Stimulated activated CD4-positive, alpha-beta T cell treated with anti-CD3 and anti-CD28 coated beads, Interleukin-1b, Interleukin-23, amount 100 ng/mL, for 4 hours (primary cell): ENCODE measurements at regions not wholly inside any gene's neighbourhood (a gene's known extent, or its start where the extent isn't known, plus 50 kb on each side); places are given as distances from the start of the nearest gene placed in this dataset.

Experiments
- DNase-seq, 2 donors: peaks; one replicate each; pipeline ENCODE4 v3.0.0-alpha.2; 2020; ENCODE audit warnings: low read depth in 2 of 2

- DNase-seq, result no peak
Observed at GRCh38 chr14:103206836-103207387, 83.7 kb downstream of the TNFAIP2 start.

GRCh38 chr14:103207388-103208072, 84.3 kb downstream of the TNFAIP2 start:
- DNase-seq, result no peak

- DNase-seq, result no peak
Observed at GRCh38 chr14:103209054-103209453, 85.8 kb downstream of the TNFAIP2 start.

GRCh38 chr14:103209506-103209905, 86.2 kb downstream of the TNFAIP2 start:
- DNase-seq, result no peak

- DNase-seq, result no peak
Observed at GRCh38 chr14:103213331-103213730, 90.1 kb downstream of the TNFAIP2 start.

- no peak for DNase-seq
Observed at GRCh38 chr14:103214461-103214958, 91.2 kb downstream of the TNFAIP2 start.

GRCh38 chr14:103216399-103216798, 93.1 kb downstream of the TNFAIP2 start:
- DNase-seq, result no peak

- DNase-seq, result no peak
Observed at GRCh38 chr14:103216857-103217256, 93.6 kb downstream of the TNFAIP2 start.

- no peak for DNase-seq
Observed at GRCh38 chr14:103217538-103217937, 94.3 kb downstream of the TNFAIP2 start.

GRCh38 chr14:103220134-103220981, 97.1 kb downstream of the TNFAIP2 start:
- no peak for DNase-seq

- DNase-seq, result no peak
Observed at GRCh38 chr14:103220982-103221641, 97.9 kb downstream of the TNFAIP2 start.

- DNase-seq, result no peak
Observed at GRCh38 chr14:103221781-103222358, 98.6 kb downstream of the TNFAIP2 start.

GRCh38 chr14:103223818-103224352, 100.6 kb downstream of the TNFAIP2 start:
- DNase-seq, result no peak

GRCh38 chr14:103225062-103225461, 101.8 kb downstream of the TNFAIP2 start:
- no peak for DNase-seq

GRCh38 chr14:103225476-103225875, 102.2 kb downstream of the TNFAIP2 start:
- no peak for DNase-seq

GRCh38 chr14:103227094-103227768, 104.0 kb downstream of the TNFAIP2 start:
- DNase-seq, result no peak

- no peak for DNase-seq
Observed at GRCh38 chr14:103228076-103228806, 105.0 kb downstream of the TNFAIP2 start.

- DNase-seq, result no peak
Observed at GRCh38 chr14:103228866-103229265, 105.2 kb upstream of the EIF5 start.

GRCh38 chr14:103230021-103230420, 104.0 kb upstream of the EIF5 start:
- no peak for DNase-seq

GRCh38 chr14:103230658-103231334, 103.2 kb upstream of the EIF5 start:
- DNase-seq, result no peak
